ENCODE measurements at regions not wholly inside any gene's neighbourhood (a gene's known extent, or its start where the extent isn't known, plus 50 kb on each side); places are given as distances from the start of the nearest gene placed in this dataset.

DNA sequence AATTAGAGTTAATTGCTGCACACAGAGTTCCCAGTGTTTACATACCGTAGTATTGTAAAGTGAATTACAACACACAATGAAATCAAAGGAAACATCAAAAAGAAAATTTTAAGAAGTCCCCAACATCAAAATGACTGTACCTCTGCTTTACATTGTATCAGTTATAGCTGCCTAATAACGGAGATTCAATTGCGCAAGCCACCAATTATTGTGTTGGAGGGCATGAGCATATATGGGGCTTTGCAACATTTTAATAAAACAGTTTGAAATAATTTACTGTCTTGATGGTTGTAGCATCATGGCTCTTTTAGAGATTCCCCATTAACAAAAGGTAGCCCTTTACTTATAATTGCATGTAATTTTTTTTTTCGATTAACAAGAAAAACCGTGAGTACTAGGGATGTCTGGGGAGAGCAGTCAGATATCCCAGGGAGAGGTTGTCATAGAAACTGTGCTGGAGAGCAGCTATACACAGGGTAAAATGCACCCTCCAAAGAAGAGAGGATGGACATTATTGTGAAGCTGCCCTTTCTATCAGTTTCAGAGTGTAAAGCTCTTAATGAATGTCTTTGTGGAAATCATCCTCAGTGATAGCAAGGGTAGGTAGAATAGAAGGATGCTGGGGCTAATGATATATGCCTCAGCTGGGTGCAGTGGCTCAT is 55.9 kb upstream of the BTG3 start:
- H3K4me1 ChIP-seq, result no peaks in the 10 kb centered on the region
- H3K36me3 ChIP-seq, result no peaks in the 10 kb centered on the region
- ATAC-seq, result no peak
- TF ChIP-seq POLR2A (IDR thresholded peaks at IDR 0.05), result no peak
- TF ChIP-seq, protein P1, sequence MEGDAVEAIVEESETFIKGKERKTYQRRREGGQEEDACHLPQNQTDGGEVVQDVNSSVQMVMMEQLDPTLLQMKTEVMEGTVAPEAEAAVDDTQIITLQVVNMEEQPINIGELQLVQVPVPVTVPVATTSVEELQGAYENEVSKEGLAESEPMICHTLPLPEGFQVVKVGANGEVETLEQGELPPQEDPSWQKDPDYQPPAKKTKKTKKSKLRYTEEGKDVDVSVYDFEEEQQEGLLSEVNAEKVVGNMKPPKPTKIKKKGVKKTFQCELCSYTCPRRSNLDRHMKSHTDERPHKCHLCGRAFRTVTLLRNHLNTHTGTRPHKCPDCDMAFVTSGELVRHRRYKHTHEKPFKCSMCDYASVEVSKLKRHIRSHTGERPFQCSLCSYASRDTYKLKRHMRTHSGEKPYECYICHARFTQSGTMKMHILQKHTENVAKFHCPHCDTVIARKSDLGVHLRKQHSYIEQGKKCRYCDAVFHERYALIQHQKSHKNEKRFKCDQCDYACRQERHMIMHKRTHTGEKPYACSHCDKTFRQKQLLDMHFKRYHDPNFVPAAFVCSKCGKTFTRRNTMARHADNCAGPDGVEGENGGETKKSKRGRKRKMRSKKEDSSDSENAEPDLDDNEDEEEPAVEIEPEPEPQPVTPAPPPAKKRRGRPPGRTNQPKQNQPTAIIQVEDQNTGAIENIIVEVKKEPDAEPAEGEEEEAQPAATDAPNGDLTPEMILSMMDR (IDR thresholded peaks at IDR 0.05), result no peak
- no peak for TF ChIP-seq POLR2AphosphoS5 (IDR thresholded peaks at IDR 0.05)
- no peak for TF ChIP-seq EP300 (IDR thresholded peaks at IDR 0.05)
- H3K9me3 ChIP-seq, result no peaks in the 10 kb centered on the region
- no peak overlapping the region for H3K4me3 ChIP-seq
- no peaks in the 10 kb centered on the region for H3K27me3 ChIP-seq
- 77 to 86% methylated on average over 5 of the region's 5 CpGs for WGBS, 2 donors (ENCODE audit: low coverage in 1 of 2)
- H3K27ac ChIP-seq, result no peak overlapping the region

DNA sequence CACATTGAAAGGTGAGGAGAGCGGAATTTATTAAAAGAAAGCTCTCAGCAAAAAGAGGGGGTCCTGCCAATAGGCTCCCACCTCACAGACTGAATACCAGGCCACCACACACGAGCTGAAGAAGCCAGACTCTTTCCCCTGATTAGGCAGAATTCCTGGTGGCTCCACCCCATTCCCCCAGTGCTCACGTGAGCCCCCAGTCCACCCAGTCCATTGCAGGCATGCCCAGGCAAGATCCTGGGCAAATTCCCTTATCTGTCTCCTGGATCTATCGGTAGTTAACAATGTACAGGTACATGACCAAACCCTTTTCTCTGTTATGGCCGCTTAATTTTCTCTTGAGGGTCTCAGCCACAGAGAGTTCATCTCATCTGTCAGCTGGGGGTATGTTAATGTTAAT is 54.6 kb upstream of the BTG3 start:
- Histone ChIP-seq H3K27me3 (no peaks in the 10 kb centered on the region), H3K36me3 (no peaks in the 10 kb centered on the region), H3K9me3 (no peaks in the 10 kb centered on the region), H3K4me3 (no peak overlapping the region), H3K4me1 (no peaks in the 10 kb centered on the region), H3K27ac (no peak overlapping the region)
- no peak for TF ChIP-seq EP300 (IDR thresholded peaks at IDR 0.05)
- TF ChIP-seq, protein P1 (IDR thresholded peaks at IDR 0.05), result no peak
- TF ChIP-seq POLR2A (IDR thresholded peaks at IDR 0.05), result no peak
- TF ChIP-seq POLR2AphosphoS5 (IDR thresholded peaks at IDR 0.05), result no peak
- WGBS, 2 donors (ENCODE audit: low coverage in 1 of 2), result 72 to 82% methylated on average over 4 to 5 of the region's 5 CpGs
- ATAC-seq, result no peak

Data from gastroesophageal sphincter (tissue), 4 donors.